ENCODE measurements at regions not wholly inside any gene's neighbourhood (a gene's known extent, or its start where the extent isn't known, plus 50 kb on each side); places are given as distances from the start of the nearest gene placed in this dataset.
"Not testable (repeated sequence)": the region's sequence is repeated elsewhere in the genome, so short reads cannot be mapped to it uniquely, and the experiment has no call there.

DNA sequence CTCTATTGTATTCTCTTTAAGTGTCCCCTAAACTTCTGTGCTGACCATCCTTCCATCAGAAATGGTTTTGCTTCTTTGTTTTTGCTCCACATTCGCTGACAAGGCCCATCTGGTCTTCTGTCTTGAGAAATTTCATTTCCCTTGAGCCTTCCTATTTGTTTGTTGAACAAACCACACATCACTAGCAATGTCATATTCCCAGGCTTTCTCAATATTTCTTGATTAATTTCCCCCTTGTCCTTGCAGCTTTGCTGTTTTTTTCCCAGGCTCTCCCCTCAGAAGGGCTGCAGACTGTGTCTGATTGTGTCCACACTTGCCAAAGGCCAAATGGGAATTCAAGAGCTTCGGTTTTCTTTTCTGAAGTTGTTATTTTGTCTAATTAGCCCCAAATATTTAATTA is 158.9 kb downstream of the MID1IP1 start:
- H2BK5ac ChIP-seq (ENCODE audit: low read depth, low read length, poor library complexity, severe bottlenecking) = no peak overlapping the region

GRCh38 chrX:38961936-38962335 is 160.7 kb downstream of the MID1IP1 start:
- no peak overlapping the region for H3K23ac ChIP-seq (ENCODE audit: low read length in 2 of 2)
- no peak overlapping the region for H3K9ac ChIP-seq (ENCODE audit: low read length)
- no peak overlapping the region for H3K18ac ChIP-seq (ENCODE audit: low read depth in 1 of 2, low read length in 2 of 2)
- no peaks in the 10 kb centered on the region for H3K36me3 ChIP-seq (ENCODE audit: control insufficient read depth in 1 of 2, insufficient read depth in 2 of 2, low read depth in 1 of 2, low read length in 2 of 2)
- 83% methylated on average over 1 of the region's 4 CpGs for WGBS
- H3K79me1 ChIP-seq (replicated peaks; ENCODE audit: low read length, poor library complexity, severe bottlenecking) = no peaks in the 10 kb centered on the region
- H3K4me2 ChIP-seq (ENCODE audit: low read length, poor library complexity, severe bottlenecking) = no peak overlapping the region
- H3K4ac ChIP-seq (ENCODE audit: low read depth in 1 of 2, low read length in 2 of 2) = no peak overlapping the region
- no peak overlapping the region for H3K4me3 ChIP-seq (ENCODE audit: insufficient read depth in 1 of 2, low read depth in 1 of 2, low read length in 2 of 2)
- H3K27me3 ChIP-seq (ENCODE audit: control insufficient read depth in 1 of 2, insufficient read depth in 1 of 2, low read length in 2 of 2) = peaks cover 0 to 2% of the 10 kb centered on the region in 2 experiments
- H3K27ac ChIP-seq (ENCODE audit: low read length, poor library complexity, severe bottlenecking) = no peak overlapping the region
- no peak overlapping the region for H2BK15ac ChIP-seq (ENCODE audit: low read depth, poor library complexity, severe bottlenecking)
- H3K14ac ChIP-seq (ENCODE audit: low read length in 2 of 2) = no peak overlapping the region
- H4K8ac ChIP-seq (ENCODE audit: low read length) = no peak overlapping the region
- H2AFZ ChIP-seq (ENCODE audit: low read depth, low read length) = no peak overlapping the region
- no peak for DNase-seq
- no peak overlapping the region for H2BK12ac ChIP-seq (ENCODE audit: low read length in 2 of 2)
- no peaks in the 10 kb centered on the region for H3K4me1 ChIP-seq (ENCODE audit: control insufficient read depth, insufficient read depth, low read depth, low read length)
- H4K91ac ChIP-seq (ENCODE audit: low read length) = no peak overlapping the region
- peaks cover 8% of the 10 kb centered on the region for H3K9me3 ChIP-seq (ENCODE audit: control insufficient read depth, low read length)
- H2AK5ac ChIP-seq (ENCODE audit: low read length, severe bottlenecking) = no peak overlapping the region
- no peak overlapping the region for H2BK5ac ChIP-seq (ENCODE audit: low read depth, low read length, poor library complexity, severe bottlenecking)
- H2BK120ac ChIP-seq (ENCODE audit: low read depth, low read length) = no peak overlapping the region

More for the DNA sequence above, 158.9 kb downstream of the MID1IP1 start:
- Histone ChIP-seq H3K79me1 (replicated peaks; ENCODE audit: low read length, poor library complexity, severe bottlenecking) (no peaks in the 10 kb centered on the region), H3K27ac (ENCODE audit: low read length, poor library complexity, severe bottlenecking) (no peak overlapping the region), H3K14ac (ENCODE audit: low read length in 2 of 2) (no peak overlapping the region), H3K27me3 (ENCODE audit: control insufficient read depth in 1 of 2, insufficient read depth in 1 of 2, low read length in 2 of 2) (no peaks in the 10 kb centered on the region), H3K9ac (ENCODE audit: low read length) (no peak overlapping the region), H3K4me3 (ENCODE audit: insufficient read depth in 1 of 2, low read depth in 1 of 2, low read length in 2 of 2) (no peak overlapping the region), H4K8ac (ENCODE audit: low read length) (no peak overlapping the region), H3K4me2 (ENCODE audit: low read length, poor library complexity, severe bottlenecking) (no peak overlapping the region), H2BK15ac (ENCODE audit: low read depth, poor library complexity, severe bottlenecking) (no peak overlapping the region), H2AFZ (ENCODE audit: low read depth, low read length) (no peak overlapping the region), H3K23ac (ENCODE audit: low read length in 2 of 2) (no peak overlapping the region), H2AK5ac (ENCODE audit: low read length, severe bottlenecking) (no peak overlapping the region), H2BK120ac (ENCODE audit: low read depth, low read length) (no peak overlapping the region), H2BK12ac (ENCODE audit: low read length in 2 of 2) (no peak overlapping the region), H3K4ac (ENCODE audit: low read depth in 1 of 2, low read length in 2 of 2) (no peak overlapping the region), H3K18ac (ENCODE audit: low read depth in 1 of 2, low read length in 2 of 2) (no peak overlapping the region), H3K36me3 (ENCODE audit: control insufficient read depth in 1 of 2, insufficient read depth in 2 of 2, low read depth in 1 of 2, low read length in 2 of 2) (no peaks in the 10 kb centered on the region), H4K91ac (ENCODE audit: low read length) (no peak overlapping the region), H3K9me3 (ENCODE audit: control insufficient read depth, low read length) (peaks cover 8% of the 10 kb centered on the region), H3K4me1 (ENCODE audit: control insufficient read depth, insufficient read depth, low read depth, low read length) (no peaks in the 10 kb centered on the region)
- peak; percentile 23 for DNase-seq
- WGBS = 56% methylated on average over 1 of the region's 2 CpGs

GRCh38 chrX:38963244-38963643 is 162.0 kb downstream of the MID1IP1 start:
- not testable (repeated sequence) for H3K79me1 ChIP-seq (replicated peaks; ENCODE audit: low read length, poor library complexity, severe bottlenecking); H2AK5ac ChIP-seq (ENCODE audit: low read length, severe bottlenecking); H3K4me3 ChIP-seq (ENCODE audit: insufficient read depth in 1 of 2, low read depth in 1 of 2, low read length in 2 of 2); H3K27ac ChIP-seq (ENCODE audit: low read length, poor library complexity, severe bottlenecking); H3K23ac ChIP-seq (ENCODE audit: low read length in 2 of 2); H4K8ac ChIP-seq (ENCODE audit: low read length); H2BK5ac ChIP-seq (ENCODE audit: low read depth, low read length, poor library complexity, severe bottlenecking); H2BK120ac ChIP-seq (ENCODE audit: low read depth, low read length); H2BK15ac ChIP-seq (ENCODE audit: low read depth, poor library complexity, severe bottlenecking); H3K4me2 ChIP-seq (ENCODE audit: low read length, poor library complexity, severe bottlenecking); H3K9me3 ChIP-seq (ENCODE audit: control insufficient read depth, low read length); H3K14ac ChIP-seq (ENCODE audit: low read length in 2 of 2); H2AFZ ChIP-seq (ENCODE audit: low read depth, low read length); H3K27me3 ChIP-seq (ENCODE audit: control insufficient read depth in 1 of 2, insufficient read depth in 1 of 2, low read length in 2 of 2); H3K18ac ChIP-seq (ENCODE audit: low read depth in 1 of 2, low read length in 2 of 2); H4K91ac ChIP-seq (ENCODE audit: low read length); H3K4me1 ChIP-seq (ENCODE audit: control insufficient read depth, insufficient read depth, low read depth, low read length); DNase-seq; H3K9ac ChIP-seq (ENCODE audit: low read length); H3K4ac ChIP-seq (ENCODE audit: low read depth in 1 of 2, low read length in 2 of 2); H3K36me3 ChIP-seq (ENCODE audit: control insufficient read depth in 1 of 2, insufficient read depth in 2 of 2, low read depth in 1 of 2, low read length in 2 of 2); H2BK12ac ChIP-seq (ENCODE audit: low read length in 2 of 2)
- 86% methylated on average over 3 of the region's 3 CpGs for WGBS

DNA sequence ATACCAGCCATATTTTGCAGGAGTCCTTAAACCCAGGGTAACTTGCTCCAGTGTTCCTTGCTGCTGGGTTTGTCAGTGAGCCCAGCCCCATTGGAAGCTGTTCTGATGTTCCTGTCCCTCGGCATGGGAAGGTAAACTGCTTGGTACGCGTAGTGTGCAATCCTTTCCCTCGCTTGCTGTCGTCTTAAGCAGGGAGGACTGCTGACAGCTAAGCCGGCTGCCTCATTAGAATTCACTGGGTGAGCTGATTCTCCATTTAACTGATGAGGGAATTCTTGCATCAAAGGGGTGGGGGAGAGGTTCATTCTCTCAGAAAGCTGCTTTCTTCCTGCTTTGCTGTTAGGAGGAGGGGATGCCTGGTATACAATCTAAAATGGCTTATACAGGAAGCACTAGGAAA is 164.6 kb downstream of the MID1IP1 start:
- H2BK12ac ChIP-seq (ENCODE audit: low read length in 2 of 2) = no peak overlapping the region
- no peak overlapping the region for H4K91ac ChIP-seq (ENCODE audit: low read length)
- no peak overlapping the region for H2BK120ac ChIP-seq (ENCODE audit: low read depth, low read length)
- no peak overlapping the region for H2BK5ac ChIP-seq (ENCODE audit: low read depth, low read length, poor library complexity, severe bottlenecking)
- no peak overlapping the region for H4K8ac ChIP-seq (ENCODE audit: low read length)
- H3K4me2 ChIP-seq (ENCODE audit: low read length, poor library complexity, severe bottlenecking) = no peak overlapping the region
- H3K4me1 ChIP-seq (ENCODE audit: control insufficient read depth, insufficient read depth, low read depth, low read length) = no peaks in the 10 kb centered on the region
- no peak overlapping the region for H2BK15ac ChIP-seq (ENCODE audit: low read depth, poor library complexity, severe bottlenecking)
- no peak overlapping the region for H3K14ac ChIP-seq (ENCODE audit: low read length in 2 of 2)
- H3K27me3 ChIP-seq (ENCODE audit: control insufficient read depth in 1 of 2, insufficient read depth in 1 of 2, low read length in 2 of 2) = peaks cover 0 to 7% of the 10 kb centered on the region in 2 experiments
- H2AFZ ChIP-seq (ENCODE audit: low read depth, low read length) = no peak overlapping the region
- no peaks in the 10 kb centered on the region for H3K79me1 ChIP-seq (replicated peaks; ENCODE audit: low read length, poor library complexity, severe bottlenecking)
- no peak overlapping the region for H3K18ac ChIP-seq (ENCODE audit: low read depth in 1 of 2, low read length in 2 of 2)
- no peak overlapping the region for H3K9ac ChIP-seq (ENCODE audit: low read length)
- H3K27ac ChIP-seq (ENCODE audit: low read length, poor library complexity, severe bottlenecking) = no peak overlapping the region
- H3K36me3 ChIP-seq (ENCODE audit: control insufficient read depth in 1 of 2, insufficient read depth in 2 of 2, low read depth in 1 of 2, low read length in 2 of 2) = no peaks in the 10 kb centered on the region
- no peak overlapping the region for H3K4ac ChIP-seq (ENCODE audit: low read depth in 1 of 2, low read length in 2 of 2)
- peaks cover 13% of the 10 kb centered on the region for H3K9me3 ChIP-seq (ENCODE audit: control insufficient read depth, low read length)
- no peak overlapping the region for H2AK5ac ChIP-seq (ENCODE audit: low read length, severe bottlenecking)
- H3K4me3 ChIP-seq (ENCODE audit: insufficient read depth in 1 of 2, low read depth in 1 of 2, low read length in 2 of 2) = no peak overlapping the region
- DNase-seq = no peak
- H3K23ac ChIP-seq (ENCODE audit: low read length in 2 of 2) = no peak overlapping the region
- 64% methylated on average over 6 of the region's 6 CpGs for WGBS
